ENCODE measurements at regions not wholly inside any gene's neighbourhood (a gene's known extent, or its start where the extent isn't known, plus 50 kb on each side); places are given as distances from the start of the nearest gene placed in this dataset.

- POLR2A ChIA-PET = no interaction called here
- Histone ChIP-seq H3K4me3 (replicated peaks in 1 of 2; ENCODE audit: low read depth in 1 of 2, low read length in 2 of 2) (no peak overlapping the region), H2AFZ (ENCODE audit: low read depth, low read length, poor library complexity, severe bottlenecking) (no peak overlapping the region), H3K4me1 (ENCODE audit: control insufficient read depth in 1 of 2, insufficient read depth in 2 of 2, low read length in 2 of 2) (no peaks in the 10 kb centered on the region), H3K9me2 (ENCODE audit: insufficient read depth) (no peaks in the 10 kb centered on the region), H3K27ac (ENCODE audit: low read depth, low read length) (no peak overlapping the region), H3K27me3 (ENCODE audit: insufficient read depth, low read length) (no peaks in the 10 kb centered on the region), H3K79me2 (ENCODE audit: insufficient read depth, low read length) (no peaks in the 10 kb centered on the region), H4K20me1 (ENCODE audit: insufficient read depth) (no peaks in the 10 kb centered on the region), H3K9ac (ENCODE audit: low read length) (no peak overlapping the region), H3K36me3 (ENCODE audit: control insufficient read depth in 1 of 2, insufficient read depth in 2 of 2, low read length in 2 of 2) (no peaks in the 10 kb centered on the region), H3K4me2 (ENCODE audit: low read length) (no peak overlapping the region), H3K9me3 (ENCODE audit: control insufficient read depth in 1 of 2, insufficient read depth in 1 of 2, low read depth in 1 of 2, low read length in 2 of 2) (no peaks in the 10 kb centered on the region)
- no peak for TF ChIP-seq SRF (IDR thresholded peaks at IDR 0.05; ENCODE audit: low read depth)
- no peak for TF ChIP-seq POLR2AphosphoS5 (IDR thresholded peaks at IDR 0.05; ENCODE audit: low read depth, low read length)
- no peak for TF ChIP-seq MAX (IDR thresholded peaks at IDR 0.05)
- no peak for TF ChIP-seq ZBTB33 (IDR thresholded peaks at IDR 0.05; ENCODE audit: extremely low read depth, insufficient replicate concordance, low read length)
- RAD21 ChIA-PET (ENCODE audit: low non-redundant PET in 1 of 2, low total read pairs in 2 of 2, uncharacterized antibody in 2 of 2, unreplicated experiment in 2 of 2) = no interaction called here
- no TSS peak for BruUV-seq (replicated peaks)
- no peak for DNase-seq (ENCODE audit: low read depth, low spot score)
- CTCF ChIA-PET = no interaction called here
- intact Hi-C loops (cut with micrococcal nuclease) = no loop called here
- ATAC-seq = no peak
Measured at GRCh38 chr1:57868908-57869307, 445.0 kb upstream of the DAB1 start.

GRCh38 chr1:57868239-57868638, 444.4 kb upstream of the DAB1 start:
- Histone ChIP-seq H4K20me1 (ENCODE audit: insufficient read depth) (no peaks in the 10 kb centered on the region), H3K36me3 (ENCODE audit: control insufficient read depth in 1 of 2, insufficient read depth in 2 of 2, low read length in 2 of 2) (no peaks in the 10 kb centered on the region), H3K27me3 (ENCODE audit: insufficient read depth, low read length) (no peaks in the 10 kb centered on the region), H3K4me3 (replicated peaks in 1 of 2; ENCODE audit: low read depth in 1 of 2, low read length in 2 of 2) (no peak overlapping the region), H3K9me2 (ENCODE audit: insufficient read depth) (no peaks in the 10 kb centered on the region), H3K4me1 (ENCODE audit: control insufficient read depth in 1 of 2, insufficient read depth in 2 of 2, low read length in 2 of 2) (no peaks in the 10 kb centered on the region), H3K9me3 (ENCODE audit: control insufficient read depth in 1 of 2, insufficient read depth in 1 of 2, low read depth in 1 of 2, low read length in 2 of 2) (no peaks in the 10 kb centered on the region), H3K27ac (ENCODE audit: low read depth, low read length) (no peak overlapping the region), H3K4me2 (ENCODE audit: low read length) (no peak overlapping the region), H2AFZ (ENCODE audit: low read depth, low read length, poor library complexity, severe bottlenecking) (no peak overlapping the region), H3K79me2 (ENCODE audit: insufficient read depth, low read length) (no peaks in the 10 kb centered on the region), H3K9ac (ENCODE audit: low read length) (no peak overlapping the region)
- intact Hi-C loops (cut with micrococcal nuclease) = no loop called here
- ChIA-PET RAD21 (ENCODE audit: low non-redundant PET in 1 of 2, low total read pairs in 2 of 2, uncharacterized antibody in 2 of 2, unreplicated experiment in 2 of 2) (interaction anchor here in 1 of 2 experiments (0.8 kb wide), 1 partner anchor 586 kb away, joined by 4 read pairs; no protein-coding TSS in a partner anchor), POLR2A (no interaction called here), CTCF (no interaction called here)
- ATAC-seq = no peak
- no TSS peak for BruUV-seq (replicated peaks)
- no peak for DNase-seq (ENCODE audit: low read depth, low spot score)
- TF ChIP-seq POLR2A (IDR thresholded peaks at IDR 0.05; ENCODE audit: borderline replicate concordance, extremely low read depth, insufficient read depth, insufficient read length) = no peak
- no peak for TF ChIP-seq CBX3 (IDR thresholded peaks at IDR 0.05; ENCODE audit: low read depth)
- no peak for TF ChIP-seq RAD21 (IDR thresholded peaks at IDR 0.05; ENCODE audit: low read depth)
- TF ChIP-seq CEBPB (IDR thresholded peaks at IDR 0.05; ENCODE audit: low read depth) = no peak
- no peak for TF ChIP-seq POLR2AphosphoS5 (IDR thresholded peaks at IDR 0.05; ENCODE audit: low read depth, low read length)
- no peak for TF ChIP-seq ZBTB33 (IDR thresholded peaks at IDR 0.05; ENCODE audit: extremely low read depth, insufficient replicate concordance, low read length)
- TF ChIP-seq REST (IDR thresholded peaks at IDR 0.05; ENCODE audit: low read depth) = no peak
- no peak for TF ChIP-seq YY1 (IDR thresholded peaks at IDR 0.05; ENCODE audit: extremely low read depth, insufficient replicate concordance, low read depth, low read length)
